ENCODE measurements at regions not wholly inside any gene's neighbourhood (a gene's known extent, or its start where the extent isn't known, plus 50 kb on each side); places are given as distances from the start of the nearest gene placed in this dataset.

GRCh38 chr4:14434483-14434882 lies 567.8 kb upstream of the CPEB2 start:
- no peak for DNase-seq (ENCODE audit: insufficient read length, low spot score, missing footprints)
- Histone ChIP-seq H3K79me2 (ENCODE audit: insufficient read depth, low read length) (no peaks in the 10 kb centered on the region), H3K9me3 (ENCODE audit: low read depth, low read length) (no peaks in the 10 kb centered on the region), H3K4me2 (ENCODE audit: insufficient read depth, low read length) (no peak overlapping the region), H3K36me3 (ENCODE audit: insufficient read depth, low read length) (no peaks in the 10 kb centered on the region), H3K4me1 (ENCODE audit: insufficient read depth, low read length) (no peaks in the 10 kb centered on the region), H3K27me3 (ENCODE audit: insufficient read depth, low read length) (no peaks in the 10 kb centered on the region), H3K4me3 (ENCODE audit: insufficient read depth, low read length) (no peak overlapping the region), H3K27ac (ENCODE audit: low read depth, low read length) (no peak overlapping the region), H4K20me1 (ENCODE audit: insufficient read depth, low read length) (no peaks in the 10 kb centered on the region), H2AFZ (ENCODE audit: low read length) (no peak overlapping the region)
- TF ChIP-seq CTCF (IDR thresholded peaks at IDR 0.05; ENCODE audit: extremely low read depth, low read depth, low read length), result no peak

DNA sequence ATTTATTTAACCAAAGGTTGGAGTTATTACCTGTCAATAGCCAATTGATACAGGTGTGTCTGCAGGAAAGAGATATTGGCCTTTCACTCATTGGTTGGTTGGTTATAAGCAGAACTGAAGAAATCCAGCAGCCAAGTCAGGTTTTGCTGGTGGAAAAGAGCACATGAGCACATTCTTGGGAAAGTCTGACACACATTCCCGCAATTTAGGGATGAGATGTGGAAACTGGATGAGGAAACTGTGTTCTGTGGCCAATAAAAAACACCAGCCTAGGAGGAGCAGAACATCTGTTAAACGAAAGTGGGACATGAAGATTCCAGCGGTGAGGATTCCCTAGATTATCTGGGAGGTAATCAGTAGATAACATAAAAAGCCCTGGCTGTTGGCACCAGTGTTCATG lies 567.4 kb upstream of the CPEB2 start:
- no peak overlapping the region for H3K4me3 ChIP-seq (ENCODE audit: insufficient read depth, low read length)
- H3K4me2 ChIP-seq (ENCODE audit: insufficient read depth, low read length), result no peak overlapping the region
- no peaks in the 10 kb centered on the region for H3K9me3 ChIP-seq (ENCODE audit: low read depth, low read length)
- TF ChIP-seq CTCF (IDR thresholded peaks at IDR 0.05; ENCODE audit: extremely low read depth, low read depth, low read length), result no peak
- no peak overlapping the region for H2AFZ ChIP-seq (ENCODE audit: low read length)
- H4K20me1 ChIP-seq (ENCODE audit: insufficient read depth, low read length), result no peaks in the 10 kb centered on the region
- DNase-seq (ENCODE audit: insufficient read length, low spot score, missing footprints), result no peak
- H3K36me3 ChIP-seq (ENCODE audit: insufficient read depth, low read length), result no peaks in the 10 kb centered on the region
- H3K4me1 ChIP-seq (ENCODE audit: insufficient read depth, low read length), result no peaks in the 10 kb centered on the region
- H3K27ac ChIP-seq (ENCODE audit: low read depth, low read length), result no peak overlapping the region
- H3K79me2 ChIP-seq (ENCODE audit: insufficient read depth, low read length), result no peaks in the 10 kb centered on the region
- no peaks in the 10 kb centered on the region for H3K27me3 ChIP-seq (ENCODE audit: insufficient read depth, low read length)

- Histone ChIP-seq H4K20me1 (ENCODE audit: insufficient read depth, low read length) (no peaks in the 10 kb centered on the region), H3K9me3 (ENCODE audit: low read depth, low read length) (no peaks in the 10 kb centered on the region), H3K36me3 (ENCODE audit: insufficient read depth, low read length) (no peaks in the 10 kb centered on the region), H3K27me3 (ENCODE audit: insufficient read depth, low read length) (no peaks in the 10 kb centered on the region), H3K4me2 (ENCODE audit: insufficient read depth, low read length) (no peak overlapping the region), H3K4me3 (ENCODE audit: insufficient read depth, low read length) (no peak overlapping the region), H3K79me2 (ENCODE audit: insufficient read depth, low read length) (no peaks in the 10 kb centered on the region), H3K4me1 (ENCODE audit: insufficient read depth, low read length) (no peaks in the 10 kb centered on the region), H2AFZ (ENCODE audit: low read length) (no peak overlapping the region), H3K27ac (ENCODE audit: low read depth, low read length) (no peak overlapping the region)
- DNase-seq (ENCODE audit: insufficient read length, low spot score, missing footprints), result no peak
- no peak for TF ChIP-seq CTCF (IDR thresholded peaks at IDR 0.05; ENCODE audit: extremely low read depth, low read depth, low read length)
These were observed 560.7 kb upstream of the CPEB2 start for GRCh38 chr4:14441561-14441960.

DNA sequence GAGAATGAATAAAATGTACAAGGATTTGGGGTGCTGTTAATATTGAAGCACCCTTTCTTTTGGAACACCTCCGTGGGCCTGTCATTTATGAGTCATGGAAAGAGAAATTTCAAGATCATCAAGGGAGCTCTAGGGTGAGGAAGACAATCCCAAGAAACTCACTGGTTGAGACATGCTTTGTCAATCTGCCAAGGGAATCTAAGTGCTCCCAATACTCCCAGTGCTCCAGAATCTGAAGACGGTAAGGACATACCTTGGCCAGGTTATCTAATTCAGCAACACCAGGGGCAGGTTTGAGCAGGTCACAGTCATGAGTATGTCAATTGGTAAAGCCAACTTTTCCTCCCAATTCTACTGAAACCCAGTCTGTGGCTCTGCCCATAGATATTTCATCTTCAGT lies 556.4 kb upstream of the CPEB2 start:
- Histone ChIP-seq H3K4me1 (ENCODE audit: insufficient read depth, low read length) (no peaks in the 10 kb centered on the region), H3K4me3 (ENCODE audit: insufficient read depth, low read length) (no peak overlapping the region)

More for the DNA sequence above, 556.4 kb upstream of the CPEB2 start:
- H3K27ac ChIP-seq (ENCODE audit: low read depth, low read length), result no peak overlapping the region
- H2AFZ ChIP-seq (ENCODE audit: low read length), result no peak overlapping the region
- H3K27me3 ChIP-seq (ENCODE audit: insufficient read depth, low read length), result no peaks in the 10 kb centered on the region
- no peak for DNase-seq (ENCODE audit: insufficient read length, low spot score, missing footprints)
- no peaks in the 10 kb centered on the region for H3K79me2 ChIP-seq (ENCODE audit: insufficient read depth, low read length)
- no peaks in the 10 kb centered on the region for H3K9me3 ChIP-seq (ENCODE audit: low read depth, low read length)
- TF ChIP-seq CTCF (IDR thresholded peaks at IDR 0.05; ENCODE audit: extremely low read depth, low read depth, low read length), result no peak
- no peak overlapping the region for H3K4me2 ChIP-seq (ENCODE audit: insufficient read depth, low read length)
- no peaks in the 10 kb centered on the region for H4K20me1 ChIP-seq (ENCODE audit: insufficient read depth, low read length)
- no peaks in the 10 kb centered on the region for H3K36me3 ChIP-seq (ENCODE audit: insufficient read depth, low read length)
